ENCODE measurements at regions not wholly inside any gene's neighbourhood (a gene's known extent, or its start where the extent isn't known, plus 50 kb on each side); places are given as distances from the start of the nearest gene placed in this dataset.

GRCh38 chr3:8011902-8012301, 489.7 kb upstream of the LMCD1 start:
- no peak overlapping the region for H3K9ac ChIP-seq (ENCODE audit: low read length)
- no peaks in the 10 kb centered on the region for H3K27me3 ChIP-seq (ENCODE audit: insufficient read depth, low read depth, low read length)
- TF ChIP-seq REST (IDR thresholded peaks at IDR 0.05; ENCODE audit: borderline replicate concordance): no peak
- no peak for TF ChIP-seq SMC3 (conservative IDR thresholded peaks at IDR 0.05; ENCODE audit: poor library complexity)
- TF ChIP-seq TAF1 (IDR thresholded peaks at IDR 0.05; ENCODE audit: low read depth): no peak
- TF ChIP-seq POLR2AphosphoS5 (IDR thresholded peaks at IDR 0.05): no peak
- TF ChIP-seq RAD21 (conservative IDR thresholded peaks at IDR 0.05): no peak
- TF ChIP-seq EZH2 (IDR thresholded peaks at IDR 0.05; ENCODE audit: borderline replicate concordance, insufficient read depth, low read length, poor library complexity, severe bottlenecking): no peak
- TF ChIP-seq CTCF (IDR thresholded peaks at IDR 0.05; ENCODE audit: poor library complexity, severe bottlenecking): no peak
- TF ChIP-seq EP300 (conservative IDR thresholded peaks at IDR 0.05; ENCODE audit: poor library complexity, severe bottlenecking): no peak
- TF ChIP-seq MXI1 (conservative IDR thresholded peaks at IDR 0.05; ENCODE audit: poor library complexity, severe bottlenecking): no peak
- no peaks in the 10 kb centered on the region for H3K79me2 ChIP-seq (replicated peaks; ENCODE audit: insufficient read depth, low read length)
- no peaks in the 10 kb centered on the region for H3F3A ChIP-seq (ENCODE audit: insufficient read depth, low read length, poor library complexity, severe bottlenecking)
- H3K9me2 ChIP-seq (ENCODE audit: insufficient read depth, low read length): no peaks in the 10 kb centered on the region
- H4K20me1 ChIP-seq (ENCODE audit: insufficient read depth): no peaks in the 10 kb centered on the region
- no peaks in the 10 kb centered on the region for H3K9me3 ChIP-seq (ENCODE audit: low read length)
- H3K4me3 ChIP-seq (ENCODE audit: low read length): no peak overlapping the region
- H3K4me2 ChIP-seq (ENCODE audit: low read length): no peak overlapping the region
- no peaks in the 10 kb centered on the region for H3K36me3 ChIP-seq (ENCODE audit: insufficient read depth, low read length)
- no peak overlapping the region for H3K27ac ChIP-seq (ENCODE audit: low read length)
- H2AFZ ChIP-seq (ENCODE audit: low read depth, low read length): no peak overlapping the region

- H3K9me3 ChIP-seq (ENCODE audit: low read length): no peaks in the 10 kb centered on the region
- TF ChIP-seq SMC3 (conservative IDR thresholded peaks at IDR 0.05; ENCODE audit: poor library complexity): no peak
- TF ChIP-seq POLR2AphosphoS5 (IDR thresholded peaks at IDR 0.05): no peak
- TF ChIP-seq CTCF (IDR thresholded peaks at IDR 0.05; ENCODE audit: poor library complexity, severe bottlenecking): no peak
- no peak for TF ChIP-seq RAD21 (conservative IDR thresholded peaks at IDR 0.05)
- no peak for TF ChIP-seq REST (IDR thresholded peaks at IDR 0.05; ENCODE audit: borderline replicate concordance)
- TF ChIP-seq TAF1 (IDR thresholded peaks at IDR 0.05; ENCODE audit: low read depth): no peak
- TF ChIP-seq EZH2 (IDR thresholded peaks at IDR 0.05; ENCODE audit: borderline replicate concordance, insufficient read depth, low read length, poor library complexity, severe bottlenecking): no peak
- no peak for TF ChIP-seq EP300 (conservative IDR thresholded peaks at IDR 0.05; ENCODE audit: poor library complexity, severe bottlenecking)
- TF ChIP-seq MXI1 (conservative IDR thresholded peaks at IDR 0.05; ENCODE audit: poor library complexity, severe bottlenecking): no peak
Measured at GRCh38 chr3:8020047-8020841, 481.4 kb upstream of the LMCD1 start.

More at GRCh38 chr3:8020047-8020841, 481.4 kb upstream of the LMCD1 start:
- Histone ChIP-seq H2AFZ (ENCODE audit: low read depth, low read length) (no peak overlapping the region), H3K27me3 (ENCODE audit: insufficient read depth, low read depth, low read length) (no peaks in the 10 kb centered on the region), H3K9ac (ENCODE audit: low read length) (no peak overlapping the region), H3F3A (ENCODE audit: insufficient read depth, low read length, poor library complexity, severe bottlenecking) (no peaks in the 10 kb centered on the region), H3K27ac (ENCODE audit: low read length) (no peak overlapping the region), H4K20me1 (ENCODE audit: insufficient read depth) (no peaks in the 10 kb centered on the region), H3K79me2 (replicated peaks; ENCODE audit: insufficient read depth, low read length) (no peaks in the 10 kb centered on the region), H3K36me3 (ENCODE audit: insufficient read depth, low read length) (no peaks in the 10 kb centered on the region), H3K9me2 (ENCODE audit: insufficient read depth, low read length) (no peaks in the 10 kb centered on the region), H3K4me3 (ENCODE audit: low read length) (no peak overlapping the region), H3K4me2 (ENCODE audit: low read length) (no peak overlapping the region)
